ENCODE measurements at regions not wholly inside any gene's neighbourhood (a gene's known extent, or its start where the extent isn't known, plus 50 kb on each side); places are given as distances from the start of the nearest gene placed in this dataset.

DNA sequence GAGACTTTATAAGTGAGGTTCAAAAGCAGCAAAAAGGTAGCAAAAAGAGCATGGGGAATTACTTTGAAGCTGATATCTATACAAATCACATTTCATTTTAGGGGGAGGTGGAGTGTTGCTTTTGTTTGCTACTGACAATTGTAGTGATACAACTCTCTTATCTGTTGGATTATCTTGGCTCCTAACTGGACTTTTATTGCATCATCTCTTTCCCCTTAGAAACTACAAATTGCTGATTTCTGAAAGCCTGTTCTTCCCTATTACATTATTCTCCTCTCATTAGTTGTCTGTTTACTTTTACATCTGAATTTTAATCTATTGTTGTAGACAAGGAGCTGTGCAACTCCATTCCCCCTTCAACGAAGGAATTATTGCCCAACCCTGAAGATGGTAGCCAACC is 75.0 kb upstream of the GNPDA2 start:
- TF ChIP-seq CTCF (conservative IDR thresholded peaks at IDR 0.05; ENCODE audit: low read depth, low read length), result no peak
- DNase-seq (ENCODE audit: low read depth), result no peak
- no peak overlapping the region for H3K4me3 ChIP-seq (ENCODE audit: low read depth, low read length)

DNA sequence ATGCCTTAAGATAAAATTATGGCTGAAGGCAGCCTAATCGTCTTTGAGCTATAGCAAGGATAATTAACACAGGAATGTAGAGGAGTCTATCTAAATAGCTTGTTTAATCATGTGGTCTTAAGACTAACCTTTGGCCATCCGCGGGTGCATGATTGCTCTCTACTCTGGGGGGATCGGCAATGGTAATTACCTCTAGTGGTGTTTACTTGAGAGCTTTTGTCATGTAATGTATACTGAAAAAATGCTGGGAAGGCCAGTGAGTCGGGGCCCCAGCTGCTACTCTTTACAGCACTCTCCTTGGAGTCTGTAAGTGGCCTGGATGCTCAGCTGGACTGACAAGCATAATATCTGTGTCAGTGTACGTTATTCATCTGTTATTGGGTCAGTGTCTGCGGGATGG is 65.5 kb upstream of the GNPDA2 start:
- no peak for DNase-seq (ENCODE audit: low read depth)
- no peak for TF ChIP-seq CTCF (conservative IDR thresholded peaks at IDR 0.05; ENCODE audit: low read depth, low read length)
- no peak overlapping the region for H3K4me3 ChIP-seq (ENCODE audit: low read depth, low read length)

DNA sequence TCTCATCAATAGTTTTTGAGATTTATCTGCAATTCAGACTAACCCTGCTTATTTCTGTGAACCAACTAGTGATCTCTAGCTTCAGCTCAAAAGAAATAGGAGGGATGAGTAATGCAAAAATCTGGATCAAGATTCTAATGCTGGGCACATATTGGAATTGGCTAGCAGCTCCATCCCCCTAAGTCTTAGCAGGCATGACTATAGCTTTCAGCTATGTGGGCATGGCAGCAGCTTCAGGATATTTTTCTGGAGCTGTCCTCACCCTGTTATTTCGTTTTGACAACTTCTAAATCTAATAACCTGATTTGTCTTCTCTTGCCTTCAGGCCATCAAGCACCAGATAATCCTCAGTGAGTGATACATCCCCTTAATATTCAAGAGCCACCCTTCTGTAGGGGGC is 50.8 kb upstream of the GNPDA2 start:
- no peak overlapping the region for H3K4me3 ChIP-seq (ENCODE audit: low read depth, low read length)
- no peak for TF ChIP-seq CTCF (conservative IDR thresholded peaks at IDR 0.05; ENCODE audit: low read depth, low read length)
- DNase-seq (ENCODE audit: low read depth), result no peak

Measured in epithelial cell of proximal tubule (primary cell).